Mesendoderm (in vitro differentiated cells): ENCODE measurements at regions not wholly inside any gene's neighbourhood (a gene's known extent, or its start where the extent isn't known, plus 50 kb on each side); places are given as distances from the start of the nearest gene placed in this dataset.

Experiments
- DNase-seq: peaks from one replicate; pipeline ENCODE4 v3.0.0; 2013
- H2AK5ac ChIP-seq: 2 replicates; pipeline ENCODE4 v1.6.1; 2013; ENCODE audit warnings: low read length, inconsistent platforms
- H2BK120ac ChIP-seq: 2 replicates; pipeline ENCODE4 v1.6.1; 2013; ENCODE audit warnings: low read depth, mild to moderate bottlenecking, low read length, moderate library complexity, mixed read lengths
- H2BK15ac ChIP-seq: replicated peaks from 2 replicates; pipeline ENCODE4 v1.6.1; 2013; ENCODE audit warnings: low read depth, mild to moderate bottlenecking, moderate library complexity
- H2BK5ac ChIP-seq: 2 replicates; pipeline ENCODE4 v1.6.1; 2013; ENCODE audit warnings: low read length, inconsistent platforms
- H3K18ac ChIP-seq: 2 replicates; pipeline ENCODE4 v1.6.1; 2013; ENCODE audit warnings: mild to moderate bottlenecking, low read length, mixed read lengths
- H3K23ac ChIP-seq: one replicate; pipeline ENCODE4 v1.6.1; 2013; ENCODE audit warnings: low read length
- H3K27ac ChIP-seq: 2 replicates; pipeline ENCODE4 v1.5.1; 2013; ENCODE audit warnings: low read depth, mild to moderate bottlenecking, inconsistent platforms, low read length, moderate library complexity
- H3K27me3 ChIP-seq: 2 replicates; pipeline ENCODE4 v1.6.1; 2013; ENCODE audit warnings: low read length, control low read depth, mild to moderate bottlenecking, inconsistent platforms; ENCODE audit not compliant: insufficient read depth, poor library complexity
- H3K36me3 ChIP-seq: 2 replicates; pipeline ENCODE4 v1.6.1; 2013; ENCODE audit warnings: low read length, inconsistent platforms; ENCODE audit not compliant: control insufficient read depth, insufficient read depth
- H3K4ac ChIP-seq: one replicate; pipeline ENCODE4 v1.6.1; 2013; ENCODE audit warnings: low read depth, mild to moderate bottlenecking, low read length, moderate library complexity
- H3K4me1 ChIP-seq: 2 replicates; pipeline ENCODE4 v1.6.1; 2013; ENCODE audit warnings: low read depth, low read length, inconsistent platforms; ENCODE audit not compliant: control insufficient read depth
- H3K4me2 ChIP-seq: 2 replicates; pipeline ENCODE4 v1.6.1; 2013; ENCODE audit warnings: low read length
- H3K4me3 ChIP-seq: 2 replicates; pipeline ENCODE4 v1.5.1; 2013; ENCODE audit warnings: mild to moderate bottlenecking, low read length
- H3K56ac ChIP-seq: one replicate; pipeline ENCODE4 v1.6.1; 2013; ENCODE audit warnings: low read length
- H3K79me1 ChIP-seq: 2 replicates; pipeline ENCODE4 v1.6.1; 2013; ENCODE audit warnings: low read length, inconsistent platforms
- H3K79me2 ChIP-seq: 2 replicates; pipeline ENCODE4 v1.6.1; 2013; ENCODE audit warnings: mild to moderate bottlenecking, low read length; ENCODE audit not compliant: control insufficient read depth, insufficient read depth
- H3K9ac ChIP-seq: 2 replicates; pipeline ENCODE4 v1.6.1; 2013; ENCODE audit warnings: low read length, inconsistent platforms
- H4K5ac ChIP-seq: one replicate; pipeline ENCODE4 v1.6.1; 2013; ENCODE audit warnings: low read length
- H4K8ac ChIP-seq: one replicate; pipeline ENCODE4 v1.6.1; 2013; ENCODE audit warnings: low read depth, mild to moderate bottlenecking, control low read depth, low read length, moderate library complexity
- WGBS: extraction: QIAGEN DNeasy Blood & Tissue Kit; methylation state at CpG from one replicate; pipeline ENCODE4 v1.1.7; 2013; ENCODE audit warnings: low lambda C conversion rate, missing lambda C conversion rate; ENCODE audit not compliant: insufficient coverage; ENCODE audit errors: extremely low coverage; 5-methylcytosine and 5-hydroxymethylcytosine counted together

DNA sequence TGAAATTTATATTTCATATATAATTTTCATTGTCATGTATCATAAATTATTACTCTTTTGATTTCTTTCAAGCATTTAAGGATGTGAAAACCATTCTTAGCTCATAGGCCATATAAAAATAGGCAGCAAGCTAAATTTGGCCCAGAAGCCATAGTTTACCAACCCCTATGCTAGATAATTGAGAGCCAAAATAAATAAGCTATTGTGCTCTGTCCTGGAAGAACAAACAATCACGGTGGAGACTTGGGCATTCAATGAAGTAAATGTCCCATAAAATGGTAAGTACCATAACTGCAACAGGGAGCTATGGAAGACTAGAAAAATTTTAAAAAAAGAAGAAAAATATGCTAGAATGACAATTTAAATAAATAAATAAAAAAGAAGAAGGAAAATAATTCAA, 60.9 kb upstream of the PACRGL start:
- Histone ChIP-seq H3K23ac (no peak overlapping the region), H2BK120ac (no peak overlapping the region), H2AK5ac (no peak overlapping the region), H3K36me3 (no peaks in the 10 kb centered on the region), H3K27ac (no peak overlapping the region), H3K79me2 (no peaks in the 10 kb centered on the region), H2BK15ac (no peak overlapping the region), H4K8ac (no peak overlapping the region), H4K5ac (no peak overlapping the region), H3K9ac (no peak overlapping the region), H2BK5ac (no peak overlapping the region), H3K4ac (no peak overlapping the region), H3K4me2 (no peak overlapping the region), H3K56ac (no peak overlapping the region), H3K18ac (no peak overlapping the region), H3K79me1 (no peaks in the 10 kb centered on the region), H3K4me3 (no peak overlapping the region), H3K4me1 (no peaks in the 10 kb centered on the region), H3K27me3 (no peaks in the 10 kb centered on the region)
- no CpG with 5 or more reads among the region's 1 CpG for whole genome bisulfite sequencing
- no peak for DNase-seq

- Histone ChIP-seq H3K4ac (no peak overlapping the region), H3K9ac (no peak overlapping the region), H3K18ac (no peak overlapping the region), H3K79me1 (no peaks in the 10 kb centered on the region), H2BK120ac (no peak overlapping the region), H3K4me3 (no peak overlapping the region), H4K5ac (no peak overlapping the region), H4K8ac (no peak overlapping the region), H3K27me3 (no peaks in the 10 kb centered on the region), H2AK5ac (no peak overlapping the region), H3K27ac (no peak overlapping the region), H2BK5ac (no peak overlapping the region), H3K4me2 (no peak overlapping the region), H3K79me2 (no peaks in the 10 kb centered on the region), H3K36me3 (no peaks in the 10 kb centered on the region), H3K23ac (no peak overlapping the region), H2BK15ac (no peak overlapping the region), H3K56ac (no peak overlapping the region), H3K4me1 (no peaks in the 10 kb centered on the region)
- DNase-seq, result no peak
- WGBS, result no CpG with 5 or more reads among the region's 2 CpGs
Observed at GRCh38 chr4:20640989-20641388, 59.3 kb upstream of the PACRGL start.

GRCh38 chr4:20641976-20642375, 58.3 kb upstream of the PACRGL start:
- H2BK120ac ChIP-seq, result no peak overlapping the region
- H3K4ac ChIP-seq, result no peak overlapping the region
- no peak overlapping the region for H4K8ac ChIP-seq
- no peak overlapping the region for H3K56ac ChIP-seq
- H3K27me3 ChIP-seq, result no peaks in the 10 kb centered on the region
- H3K36me3 ChIP-seq, result no peaks in the 10 kb centered on the region
- no peak overlapping the region for H3K4me2 ChIP-seq
- H3K79me1 ChIP-seq, result no peaks in the 10 kb centered on the region
- H2BK15ac ChIP-seq, result no peak overlapping the region
- H3K18ac ChIP-seq, result no peak overlapping the region
- H3K23ac ChIP-seq, result no peak overlapping the region
- no peak overlapping the region for H2BK5ac ChIP-seq
- H3K79me2 ChIP-seq, result no peaks in the 10 kb centered on the region
- H3K4me1 ChIP-seq, result no peaks in the 10 kb centered on the region
- no peak overlapping the region for H4K5ac ChIP-seq
- no CpG with 5 or more reads among the region's 3 CpGs for WGBS
- no peak overlapping the region for H3K9ac ChIP-seq
- H3K4me3 ChIP-seq, result no peak overlapping the region
- H3K27ac ChIP-seq, result no peak overlapping the region
- H2AK5ac ChIP-seq, result no peak overlapping the region
- no peak for DNase-seq

DNA sequence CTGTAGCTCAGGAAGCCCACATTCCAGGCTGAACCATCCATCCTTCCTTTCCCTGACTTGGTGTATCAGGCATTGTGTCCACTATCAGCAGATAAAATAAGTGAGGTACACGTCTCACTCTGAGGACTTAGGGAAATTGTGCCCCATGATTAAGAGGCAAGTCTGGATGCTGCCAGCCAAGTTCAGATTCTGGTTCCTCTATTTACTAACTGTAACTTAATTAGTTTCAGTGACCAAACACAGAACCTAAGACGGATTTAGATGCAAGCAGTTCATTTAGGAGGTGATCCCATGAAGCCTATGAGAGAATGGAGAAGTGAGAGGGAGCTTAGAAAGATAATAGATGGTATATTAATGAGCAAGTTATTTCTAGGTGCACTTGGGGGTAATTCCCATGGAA, 56.6 kb upstream of the PACRGL start:
- Histone ChIP-seq H4K5ac (no peak overlapping the region), H2BK15ac (no peak overlapping the region)
- no CpG with 5 or more reads among the region's 2 CpGs for WGBS

GRCh38 chr4:20645236-20645635, 55.0 kb upstream of the PACRGL start:
- H3K79me1 ChIP-seq, result no peaks in the 10 kb centered on the region
- no peak overlapping the region for H3K4me2 ChIP-seq
- no peak overlapping the region for H3K23ac ChIP-seq
- no peaks in the 10 kb centered on the region for H3K79me2 ChIP-seq
- H3K27me3 ChIP-seq, result no peaks in the 10 kb centered on the region
- no peak for DNase-seq
- H3K4ac ChIP-seq, result no peak overlapping the region
- H2BK5ac ChIP-seq, result no peak overlapping the region
- no peak overlapping the region for H2AK5ac ChIP-seq
- no peak overlapping the region for H2BK15ac ChIP-seq
- no peak overlapping the region for H3K56ac ChIP-seq
- no peak overlapping the region for H3K18ac ChIP-seq
- no peak overlapping the region for H3K9ac ChIP-seq
- H3K36me3 ChIP-seq, result no peaks in the 10 kb centered on the region
- H4K8ac ChIP-seq, result no peak overlapping the region
- H3K4me3 ChIP-seq, result no peak overlapping the region
- H3K4me1 ChIP-seq, result no peaks in the 10 kb centered on the region
- no CpG with 5 or more reads among the region's 2 CpGs for WGBS
- H3K27ac ChIP-seq, result no peak overlapping the region
- no peak overlapping the region for H2BK120ac ChIP-seq
- H4K5ac ChIP-seq, result no peak overlapping the region

More for the DNA sequence above, 56.6 kb upstream of the PACRGL start:
- Histone ChIP-seq H3K27me3 (no peaks in the 10 kb centered on the region), H2AK5ac (no peak overlapping the region), H3K79me1 (no peaks in the 10 kb centered on the region), H3K56ac (no peak overlapping the region), H2BK120ac (no peak overlapping the region), H3K4me2 (no peak overlapping the region), H3K4ac (no peak overlapping the region), H3K4me1 (no peaks in the 10 kb centered on the region), H4K8ac (no peak overlapping the region), H2BK5ac (no peak overlapping the region), H3K9ac (no peak overlapping the region), H3K23ac (no peak overlapping the region), H3K4me3 (no peak overlapping the region), H3K36me3 (no peaks in the 10 kb centered on the region), H3K27ac (no peak overlapping the region), H3K79me2 (no peaks in the 10 kb centered on the region), H3K18ac (no peak overlapping the region)
- DNase-seq, result no peak

GRCh38 chr4:20646287-20646686, 54.0 kb upstream of the PACRGL start:
- H3K23ac ChIP-seq, result no peak overlapping the region

More at GRCh38 chr4:20646287-20646686, 54.0 kb upstream of the PACRGL start:
- H3K36me3 ChIP-seq, result no peaks in the 10 kb centered on the region
- H2BK15ac ChIP-seq, result no peak overlapping the region
- H2AK5ac ChIP-seq, result no peak overlapping the region
- H3K4me3 ChIP-seq, result no peak overlapping the region
- no peak overlapping the region for H4K5ac ChIP-seq
- no peaks in the 10 kb centered on the region for H3K4me1 ChIP-seq
- no peak overlapping the region for H3K27ac ChIP-seq
- no peaks in the 10 kb centered on the region for H3K27me3 ChIP-seq
- H3K4me2 ChIP-seq, result no peak overlapping the region
- H2BK120ac ChIP-seq, result no peak overlapping the region
- no peak overlapping the region for H4K8ac ChIP-seq
- no peaks in the 10 kb centered on the region for H3K79me1 ChIP-seq
- no peaks in the 10 kb centered on the region for H3K79me2 ChIP-seq
- no peak for DNase-seq
- no peak overlapping the region for H3K56ac ChIP-seq
- H2BK5ac ChIP-seq, result no peak overlapping the region
- H3K4ac ChIP-seq, result no peak overlapping the region
- no peak overlapping the region for H3K18ac ChIP-seq
- H3K9ac ChIP-seq, result no peak overlapping the region
